Panc1 (cell line): ENCODE measurements at regions not wholly inside any gene's neighbourhood (a gene's known extent, or its start where the extent isn't known, plus 50 kb on each side); places are given as distances from the start of the nearest gene placed in this dataset.

Experiments
- ATAC-seq: fragments of 200-7000 bp; cut with Tn5 transposase; 2 replicates; pipeline ENCODE4 v1.9.1; 2020; ENCODE audit warnings: mild to moderate bottlenecking, moderate library complexity
- BruUV-seq: library from RNA; stranded (reverse); fragments of 400-500 nt; replicated peaks from 2 replicates; lab custom pipeline; 2021; lab: Mats Ljungman, UMichigan
- CTCF ChIA-PET: fragments of 300-600 bp; sonication (Branson Sonifier 250); formaldehyde crosslinking; loops from one replicate; lab custom pipeline; 2022; ENCODE audit warnings: antibody characterized with exemption; lab: Charles Lee
- POLR2A ChIA-PET: fragments of 300-600 bp; sonication (Branson Sonifier 250); formaldehyde crosslinking; loops from one replicate; lab custom pipeline; 2022; ENCODE audit warnings: antibody characterized with exemption; lab: Charles Lee
- DNase-seq: peaks from one replicate; pipeline ENCODE4 v3.0.0-alpha.2; 2010; ENCODE audit warnings: low read depth, low spot score
- H3K27ac ChIP-seq: 2 replicates; pipeline ENCODE4 v1.5.1; 2011; ENCODE audit warnings: mild to moderate bottlenecking, low read length, inconsistent platforms
- H3K27me3 ChIP-seq: fragments of 200-500 bp; sonication (Bioruptor generic); 2 replicates; pipeline ENCODE4 v1.6.0; 2014; ENCODE audit warnings: low read length, inconsistent platforms; ENCODE audit not compliant: control insufficient read depth, insufficient read depth
- H3K36me3 ChIP-seq: fragments of 200-500 bp; sonication (Bioruptor generic); 2 replicates; pipeline ENCODE4 v1.5.1; 2014; ENCODE audit warnings: inconsistent platforms, mild to moderate bottlenecking, low read length, moderate library complexity; ENCODE audit not compliant: control insufficient read depth, insufficient read depth
- H3K4me1 ChIP-seq: 2 replicates; pipeline ENCODE4 v1.5.1; 2011; ENCODE audit warnings: inconsistent platforms, mild to moderate bottlenecking, low read length, moderate library complexity; ENCODE audit not compliant: control insufficient read depth, insufficient read depth
- H3K4me3 ChIP-seq, 2 experiments: 2 replicates each; pipeline ENCODE4 v1.5.1; 2011 to 2012; ENCODE audit warnings: low read depth in 2 of 2, low read length in 2 of 2, mild to moderate bottlenecking in 2 of 2, inconsistent platforms in 1 of 2, moderate library complexity in 1 of 2
- H3K9me3 ChIP-seq: fragments of 200-500 bp; sonication (Bioruptor generic); 2 replicates; pipeline ENCODE4 v1.5.1; 2014; ENCODE audit warnings: low read depth, mild to moderate bottlenecking, inconsistent platforms, low read length, moderate library complexity; ENCODE audit not compliant: control insufficient read depth, insufficient read depth
- CTCF ChIP-seq: fragments of 450-650 bp; IDR thresholded peaks from 2 replicates; pipeline ENCODE4 v1.5.1; 2017; ENCODE audit warnings: mild to moderate bottlenecking
- POLR2AphosphoS5 ChIP-seq: IDR thresholded peaks from 2 replicates; pipeline ENCODE4 v1.6.1; 2012; ENCODE audit warnings: mild to moderate bottlenecking, low read depth, low read length, moderate library complexity
- REST ChIP-seq, 2 experiments: IDR thresholded peaks; 2 replicates each; pipeline ENCODE4 v1.6.1; 2011 to 2012; ENCODE audit warnings: low read depth in 2 of 2, control low read depth in 1 of 2, low read length in 1 of 2, mild to moderate bottlenecking in 1 of 2, moderate library complexity in 1 of 2; ENCODE audit not compliant: insufficient read depth in 1 of 2
- SIN3A ChIP-seq: IDR thresholded peaks from 2 replicates; pipeline ENCODE4 v1.6.1; 2012; ENCODE audit warnings: low read depth, mild to moderate bottlenecking, low read length, moderate library complexity, borderline replicate concordance; ENCODE audit not compliant: insufficient read depth
- TCF7L2 ChIP-seq: IDR thresholded peaks from 2 replicates; pipeline ENCODE4 v1.6.1; 2011; ENCODE audit warnings: mild to moderate bottlenecking, low read depth, low read length, inconsistent platforms
- in situ Hi-C: cut with HindIII; loops from 2 replicates; pipeline ENCODE4 v1.10.0; 2016; ENCODE audit warnings: low sequenced_read_pairs, low pct_unique_long_range_greater_than_20kb
- intact Hi-C: fragments of 100-400 bp; cut with micrococcal nuclease; formaldehyde crosslinking; loops from one replicate; pipeline ENCODE4 v1.10.0; 2022; ENCODE audit not compliant: unreplicated experiment

GRCh38 chr3:127102587-127102986 lies 90.3 kb upstream of the PRR23E start:
- ChIA-PET POLR2A (no interaction called here), CTCF (no interaction called here)
- in situ Hi-C loops (no loop called here), intact Hi-C loops (no loop called here)
- Histone ChIP-seq H3K4me3 (no peak overlapping the region), H3K36me3 (no peaks in the 10 kb centered on the region), H3K27me3 (peaks cover 4% of the 10 kb centered on the region; the same call in 1 of the 2 replicates), H3K27ac (no peak overlapping the region), H3K9me3 (no peaks in the 10 kb centered on the region), H3K4me1 (no peaks in the 10 kb centered on the region)
- ATAC-seq (no peak), DNase-seq (no peak)
- TF ChIP-seq TCF7L2 (no peak), SIN3A (no peak), POLR2AphosphoS5 (no peak), REST (IDR thresholded peaks at IDR 0.05; ENCODE audit: insufficient read depth in 1 of 2, low read depth in 2 of 2, low read length in 1 of 2) (no peak)
- BruUV-seq = no TSS peak

- no peak overlapping the region for H3K27ac ChIP-seq
- no peaks in the 10 kb centered on the region for H3K36me3 ChIP-seq
- no peaks in the 10 kb centered on the region for H3K9me3 ChIP-seq
- in situ Hi-C loops = no loop called here
- CTCF ChIA-PET = interaction anchor here (0.9 kb wide), 1 partner anchor 57 kb away, joined by 3 read pairs; no protein-coding TSS in a partner anchor
- peaks cover 4% of the 10 kb centered on the region; the same call in 1 of the 2 replicates for H3K27me3 ChIP-seq
- DNase-seq (no peak), ATAC-seq (no peak)
- BruUV-seq = no TSS peak
- intact Hi-C loops = no loop called here
- TF ChIP-seq CTCF = no peak
- no peak for TF ChIP-seq POLR2AphosphoS5
- TF ChIP-seq REST (IDR thresholded peaks at IDR 0.05; ENCODE audit: insufficient read depth in 1 of 2, low read depth in 2 of 2, low read length in 1 of 2) = no peak
- no peak for TF ChIP-seq SIN3A
- no peak for TF ChIP-seq TCF7L2
- no peaks in the 10 kb centered on the region for H3K4me1 ChIP-seq
- no peak overlapping the region for H3K4me3 ChIP-seq
- POLR2A ChIA-PET = no interaction called here
Observed at GRCh38 chr3:127103080-127103479, 89.9 kb upstream of the PRR23E start.
